B cell (primary cell): ENCODE measurements at regions not wholly inside any gene's neighbourhood (a gene's known extent, or its start where the extent isn't known, plus 50 kb on each side); places are given as distances from the start of the nearest gene placed in this dataset.

Experiments used
- ATAC-seq: fragments of 200-7000 bp; cut with Tn5 transposase; one replicate; pipeline ENCODE4 v1.10.0; 2021; ENCODE audit warnings: low read depth, mild to moderate bottlenecking, moderate number of reproducible peaks, moderate library complexity
- CTCF ChIA-PET: fragments of 350-600 bp; sonication (Branson Sonifier 250); formaldehyde crosslinking; loops from one replicate; lab custom pipeline; 2021; ENCODE audit warnings: antibody characterized with exemption, inconsistent platforms; lab: Charles Lee
- POLR2A ChIA-PET: fragments of 350-600 bp; sonication (Branson Sonifier 250); formaldehyde crosslinking; loops from one replicate; lab custom pipeline; 2021; ENCODE audit warnings: antibody characterized with exemption; lab: Charles Lee
- DNase-seq: peaks from one replicate; pipeline ENCODE4 v3.0.0; 2013
- H2AFZ ChIP-seq: 2 replicates; pipeline ENCODE4 v1.6.1; 2012; ENCODE audit warnings: mild to moderate bottlenecking, low read depth, low read length; ENCODE audit not compliant: insufficient read depth, poor library complexity, severe bottlenecking
- H3K27ac ChIP-seq, 2 donors: 1 replicate in 1 of 2; 2 replicates in 1 of 2; pipeline ENCODE4 v1.5.1; 2012 to 2013; ENCODE audit warnings: low read length in 2 of 2, mild to moderate bottlenecking in 2 of 2, moderate library complexity in 1 of 2
- H3K27me3 ChIP-seq, 4 experiments: fragments of 200-600 bp in 1 of 4; sonication (generic) in 1 of 4; replicated peaks in 1 of 4; 1 replicate in 2 of 4; 2 replicates in 2 of 4; pipeline versions ENCODE4 v1.6.1 to v1.7.0; 2013 to 2016; ENCODE audit warnings: low read length in 3 of 4, mild to moderate bottlenecking in 2 of 4, mixed read lengths in 1 of 4, moderate library complexity in 1 of 4; ENCODE audit not compliant: insufficient read depth in 4 of 4, control insufficient read depth in 3 of 4; ENCODE audit errors: control extremely low read depth in 1 of 4
- H3K36me3 ChIP-seq, 2 experiments: replicated peaks in 1 of 2; 1 replicate in 1 of 2; 2 replicates in 1 of 2; pipeline versions ENCODE4 v1.6.1 to v1.7.1; 2013; ENCODE audit warnings: low read length in 1 of 2; ENCODE audit not compliant: insufficient read depth in 2 of 2, control insufficient read depth in 1 of 2; ENCODE audit errors: control extremely low read depth in 1 of 2, extremely low read depth in 1 of 2
- H3K4me1 ChIP-seq, 2 donors: fragments of 200-600 bp in 1 of 2; sonication (generic) in 1 of 2; 1 replicate in 1 of 2; 2 replicates in 1 of 2; pipeline versions ENCODE4 v1.5.1 to v1.6.1; 2013 to 2017; ENCODE audit warnings: low read length in 2 of 2; ENCODE audit not compliant: control insufficient read depth in 2 of 2, insufficient read depth in 2 of 2
- H3K4me2 ChIP-seq: replicated peaks from 2 replicates; pipeline ENCODE3; 2012; ENCODE audit warnings: mild to moderate bottlenecking, low read depth, low read length; ENCODE audit not compliant: poor library complexity, severe bottlenecking
- H3K4me3 ChIP-seq, 5 experiments: fragments of 200-600 bp in 1 of 5; sonication (generic) in 1 of 5; 1 replicate in 3 of 5; 2 replicates in 2 of 5; pipeline versions ENCODE4 v1.5.1 to v1.7.0; 2011 to 2016; ENCODE audit warnings: low read length in 4 of 5, mild to moderate bottlenecking in 4 of 5, low read depth in 2 of 5, control low read depth in 1 of 5, moderate library complexity in 1 of 5; ENCODE audit not compliant: insufficient read depth in 1 of 5; ENCODE audit errors: control extremely low read depth in 1 of 5, extremely low read depth in 1 of 5
- H3K79me2 ChIP-seq: fragments of 200-600 bp; sonication (generic); one replicate; pipeline ENCODE4 v1.6.0; 2016; ENCODE audit warnings: low read length; ENCODE audit not compliant: control insufficient read depth, insufficient read depth
- H3K9ac ChIP-seq: fragments of 200-600 bp; sonication (generic); 2 replicates; pipeline ENCODE4 v1.6.1; 2017; ENCODE audit warnings: mild to moderate bottlenecking, low read length, moderate library complexity
- H3K9me3 ChIP-seq, 3 donors: one replicate each; pipeline versions ENCODE4 v1.6.1 to v1.7.1; 2013; ENCODE audit warnings: low read length in 2 of 3; ENCODE audit not compliant: control insufficient read depth in 2 of 3, insufficient read depth in 1 of 3; ENCODE audit errors: control extremely low read depth in 1 of 3
- H4K20me1 ChIP-seq: 2 replicates; pipeline ENCODE4 v1.6.0; 2012; ENCODE audit warnings: mild to moderate bottlenecking, low read length; ENCODE audit not compliant: insufficient read depth, control insufficient read depth, poor library complexity, severe bottlenecking
- H3K27ac Mint-ChIP-seq: one replicate; pipeline ENCODE4 v1.8.0; 2021; ENCODE audit warnings: mixed read lengths
- H3K27me3 Mint-ChIP-seq: one replicate; pipeline ENCODE4 v1.8.0; 2021; ENCODE audit warnings: mixed read lengths
- H3K4me1 Mint-ChIP-seq: one replicate; pipeline ENCODE4 v1.8.0; 2021; ENCODE audit warnings: mixed read lengths
- H3K4me3 Mint-ChIP-seq: one replicate; pipeline ENCODE4 v1.8.0; 2021; ENCODE audit warnings: mixed read lengths
- H3K9me3 Mint-ChIP-seq: one replicate; pipeline ENCODE4 v1.8.0; 2022; ENCODE audit warnings: mixed read lengths; ENCODE audit not compliant: insufficient read depth
- CTCF ChIP-seq: fragments of 200-600 bp; IDR thresholded peaks from one replicate; pipeline ENCODE4 v1.8.0; 2022; ENCODE audit warnings: antibody characterized with exemption, mild to moderate bottlenecking
- EZH2 ChIP-seq: IDR thresholded peaks from 2 replicates; pipeline ENCODE4 v1.6.1; 2012; ENCODE audit warnings: borderline replicate concordance, low read depth, mild to moderate bottlenecking, moderate library complexity, low read length; ENCODE audit not compliant: insufficient read depth, poor library complexity, severe bottlenecking
- WGBS: methylation state at CpG from one replicate; pipeline ENCODE4 v1.1.5; 2013; ENCODE audit warnings: missing lambda C conversion rate; ENCODE audit not compliant: insufficient coverage; 5-methylcytosine and 5-hydroxymethylcytosine counted together
- intact Hi-C: fragments of 100-400 bp; cut with micrococcal nuclease; formaldehyde crosslinking; loops from one replicate; pipeline ENCODE4 v1.10.0; 2022

- TF ChIP-seq CTCF (no peak), EZH2 (no peak)
- CTCF ChIA-PET = no interaction called here
- POLR2A ChIA-PET = no interaction called here
Measured at GRCh38 chr13:86591862-86592261, 792.6 kb upstream of the SLITRK6 start.

GRCh38 chr13:86601351-86601750, 802.1 kb upstream of the SLITRK6 start:
- intact Hi-C loops = no loop called here
- TF ChIP-seq EZH2 = no peak
- no peak for TF ChIP-seq CTCF
- no peak overlapping the region for H3K27ac ChIP-seq
- H3K27me3 ChIP-seq = no peaks in the 10 kb centered on the region
- H3K36me3 ChIP-seq = no peaks in the 10 kb centered on the region
- no peaks in the 10 kb centered on the region for H4K20me1 ChIP-seq
- ChIA-PET POLR2A (no interaction called here), CTCF (no interaction called here)
- H3K27ac Mint-ChIP-seq = no peak overlapping the region
- no peaks in the 10 kb centered on the region for H3K79me2 ChIP-seq
- no peak overlapping the region for H3K4me3 ChIP-seq
- no peak overlapping the region for H2AFZ ChIP-seq
- H3K4me3 Mint-ChIP-seq = no peak overlapping the region
- no peaks in the 10 kb centered on the region for H3K27me3 Mint-ChIP-seq
- H3K9me3 ChIP-seq = peaks cover 0 to 3% (median 0%) of the 10 kb centered on the region in 3 donors
- H3K4me1 Mint-ChIP-seq = no peaks in the 10 kb centered on the region
- H3K9me3 Mint-ChIP-seq = peaks cover 5% of the 10 kb centered on the region
- ATAC-seq (no peak), DNase-seq (no peak)
- no CpG with 5 or more reads among the region's 4 CpGs for WGBS
- no peaks in the 10 kb centered on the region for H3K4me1 ChIP-seq
- H3K4me2 ChIP-seq = no peak overlapping the region
- H3K9ac ChIP-seq = no peak overlapping the region

More at GRCh38 chr13:86591862-86592261, 792.6 kb upstream of the SLITRK6 start:
- H3K9ac ChIP-seq = no peak overlapping the region
- H3K4me3 ChIP-seq = no peak overlapping the region
- H3K27me3 ChIP-seq = no peaks in the 10 kb centered on the region
- H2AFZ ChIP-seq = no peak overlapping the region
- no peaks in the 10 kb centered on the region for H3K36me3 ChIP-seq
- ATAC-seq = no peak
- Mint-ChIP-seq H3K27ac (no peak overlapping the region), H3K4me1 (no peaks in the 10 kb centered on the region), H3K27me3 (no peaks in the 10 kb centered on the region), H3K4me3 (no peak overlapping the region), H3K9me3 (peaks cover 3% of the 10 kb centered on the region)
- H3K79me2 ChIP-seq = no peaks in the 10 kb centered on the region
- H3K4me2 ChIP-seq = no peak overlapping the region
- no peak overlapping the region for H3K27ac ChIP-seq
- no peaks in the 10 kb centered on the region for H4K20me1 ChIP-seq
- no peak for DNase-seq
- no peaks in the 10 kb centered on the region for H3K9me3 ChIP-seq
- intact Hi-C loops = no loop called here
- H3K4me1 ChIP-seq = no peaks in the 10 kb centered on the region
